Colonic mucosa (tissue), 4 donors: ENCODE measurements at regions not wholly inside any gene's neighbourhood (a gene's known extent, or its start where the extent isn't known, plus 50 kb on each side); places are given as distances from the start of the nearest gene placed in this dataset.

Experiments
- DNase-seq: peaks from one replicate; pipeline ENCODE4 v3.0.0-alpha.2; 2020
- H3K27ac ChIP-seq: fragments of 200-600 bp; one replicate; pipeline ENCODE4 v1.8.0; 2021
- H3K27me3 ChIP-seq: fragments of 200-600 bp; one replicate; pipeline ENCODE4 v1.8.0; 2021
- H3K36me3 ChIP-seq: fragments of 200-600 bp; one replicate; pipeline ENCODE4 v1.8.0; 2021
- H3K4me1 ChIP-seq: fragments of 200-600 bp; one replicate; pipeline ENCODE4 v1.8.0; 2021; ENCODE audit warnings: mild to moderate bottlenecking
- H3K4me3 ChIP-seq: fragments of 200-600 bp; one replicate; pipeline ENCODE4 v1.8.0; 2021
- H3K9ac ChIP-seq, 2 donors: one replicate each; pipeline ENCODE4 v1.7.0; 2013; ENCODE audit warnings: control low read depth in 2 of 2, low read depth in 2 of 2, low read length in 2 of 2
- H3K9me3 ChIP-seq: fragments of 200-600 bp; one replicate; pipeline ENCODE4 v1.8.0; 2021
- intact Hi-C: fragments of 100-400 bp; cut with DNase I; formaldehyde crosslinking; loops from one replicate; pipeline ENCODE4 v1.14.1; 2022
- TF ChIP-seq, protein P1 (sequence below): fragments of 200-600 bp; IDR thresholded peaks from one replicate; pipeline ENCODE4 v1.8.0; 2022; ENCODE audit warnings: antibody characterized with exemption, mild to moderate bottlenecking
- donor health status: healthy.
- donor health status: DM: no; HTN: no; CAD: no.
- donor health status: DM: no; HTN: no; CAD: no.

DNA sequence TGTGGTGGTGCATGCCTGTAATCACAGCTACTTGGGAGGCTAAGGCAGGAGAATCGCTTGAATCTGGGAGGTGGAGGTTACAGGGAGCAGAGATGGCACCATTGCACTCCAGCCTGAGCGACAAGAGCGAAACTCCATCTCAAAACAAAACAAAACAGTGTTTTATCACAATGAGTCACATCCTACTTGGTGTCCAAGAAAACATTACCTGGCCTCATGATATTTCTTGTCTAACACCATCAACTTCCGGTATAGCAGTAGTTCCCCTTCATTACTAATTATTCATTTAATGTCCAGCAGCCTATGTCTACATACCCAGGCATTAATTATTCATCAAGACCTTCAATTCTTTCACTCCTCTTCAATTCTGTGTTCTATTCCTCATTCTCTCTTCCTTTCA is 115.5 kb downstream of the CCDC59 start:
- intact Hi-C loops: no loop called here

DNA sequence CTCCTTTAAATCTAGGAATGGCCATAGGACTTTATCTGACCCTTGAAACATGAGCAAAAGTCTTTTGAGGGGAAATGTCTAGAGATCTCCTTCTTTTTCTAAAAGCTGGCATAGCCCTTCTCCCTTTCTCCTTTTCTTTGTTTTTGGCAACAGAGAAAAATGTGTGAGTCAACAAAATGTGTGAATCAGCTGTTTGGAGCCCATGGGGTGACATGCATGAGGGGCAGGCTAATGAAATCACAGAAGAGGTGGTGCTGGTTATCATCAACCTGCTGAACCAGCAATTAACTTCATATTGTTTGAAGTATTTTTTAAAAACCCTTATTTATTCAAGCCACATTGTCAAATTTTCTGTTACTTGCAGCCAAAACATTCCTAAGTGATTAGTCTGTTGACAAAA is 132.3 kb downstream of the CCDC59 start:
- intact Hi-C loops: no loop called here
- Histone ChIP-seq H3K9ac (no peak overlapping the region), H3K27ac (no peak overlapping the region), H3K4me3 (no peak overlapping the region), H3K9me3 (no peaks in the 10 kb centered on the region), H3K4me1 (no peaks in the 10 kb centered on the region), H3K36me3 (no peaks in the 10 kb centered on the region), H3K27me3 (no peaks in the 10 kb centered on the region)
- DNase-seq: no peak
- TF ChIP-seq, protein P1, sequence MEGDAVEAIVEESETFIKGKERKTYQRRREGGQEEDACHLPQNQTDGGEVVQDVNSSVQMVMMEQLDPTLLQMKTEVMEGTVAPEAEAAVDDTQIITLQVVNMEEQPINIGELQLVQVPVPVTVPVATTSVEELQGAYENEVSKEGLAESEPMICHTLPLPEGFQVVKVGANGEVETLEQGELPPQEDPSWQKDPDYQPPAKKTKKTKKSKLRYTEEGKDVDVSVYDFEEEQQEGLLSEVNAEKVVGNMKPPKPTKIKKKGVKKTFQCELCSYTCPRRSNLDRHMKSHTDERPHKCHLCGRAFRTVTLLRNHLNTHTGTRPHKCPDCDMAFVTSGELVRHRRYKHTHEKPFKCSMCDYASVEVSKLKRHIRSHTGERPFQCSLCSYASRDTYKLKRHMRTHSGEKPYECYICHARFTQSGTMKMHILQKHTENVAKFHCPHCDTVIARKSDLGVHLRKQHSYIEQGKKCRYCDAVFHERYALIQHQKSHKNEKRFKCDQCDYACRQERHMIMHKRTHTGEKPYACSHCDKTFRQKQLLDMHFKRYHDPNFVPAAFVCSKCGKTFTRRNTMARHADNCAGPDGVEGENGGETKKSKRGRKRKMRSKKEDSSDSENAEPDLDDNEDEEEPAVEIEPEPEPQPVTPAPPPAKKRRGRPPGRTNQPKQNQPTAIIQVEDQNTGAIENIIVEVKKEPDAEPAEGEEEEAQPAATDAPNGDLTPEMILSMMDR: no peak

More for the DNA sequence above, 115.5 kb downstream of the CCDC59 start:
- Histone ChIP-seq H3K27ac (no peak overlapping the region), H3K9ac (no peak overlapping the region), H3K4me1 (no peaks in the 10 kb centered on the region), H3K27me3 (no peaks in the 10 kb centered on the region), H3K4me3 (no peak overlapping the region), H3K36me3 (no peaks in the 10 kb centered on the region), H3K9me3 (no peaks in the 10 kb centered on the region)
- DNase-seq: no peak
- TF ChIP-seq, protein P1: no peak

DNA sequence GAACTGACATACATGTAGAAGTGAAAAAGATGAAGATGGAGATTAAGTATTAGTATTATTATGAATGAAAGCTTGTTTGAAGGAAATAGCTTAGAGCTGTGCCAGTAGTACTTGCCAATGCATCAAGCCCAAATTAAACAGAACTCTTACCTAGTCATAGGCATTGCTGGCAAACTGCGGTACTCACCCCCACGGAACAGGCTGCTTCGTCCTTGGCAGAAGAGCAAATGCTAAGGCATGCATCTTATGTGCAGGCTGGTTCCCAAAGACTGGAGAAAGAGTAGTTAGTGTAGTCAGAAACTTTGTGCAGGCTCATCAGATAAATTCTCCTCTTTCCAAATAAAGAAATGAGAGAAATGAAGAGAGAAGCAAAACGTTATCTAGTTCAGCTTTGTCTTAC is 134.8 kb downstream of the CCDC59 start:
- TF ChIP-seq, protein P1: no peak
- no peak overlapping the region for H3K27ac ChIP-seq
- no peak for DNase-seq
- no peaks in the 10 kb centered on the region for H3K36me3 ChIP-seq
- no peaks in the 10 kb centered on the region for H3K9me3 ChIP-seq
- no peaks in the 10 kb centered on the region for H3K27me3 ChIP-seq
- no peak overlapping the region for H3K4me3 ChIP-seq
- no peaks in the 10 kb centered on the region for H3K4me1 ChIP-seq
- no peak overlapping the region for H3K9ac ChIP-seq
- intact Hi-C loops: no loop called here

DNA sequence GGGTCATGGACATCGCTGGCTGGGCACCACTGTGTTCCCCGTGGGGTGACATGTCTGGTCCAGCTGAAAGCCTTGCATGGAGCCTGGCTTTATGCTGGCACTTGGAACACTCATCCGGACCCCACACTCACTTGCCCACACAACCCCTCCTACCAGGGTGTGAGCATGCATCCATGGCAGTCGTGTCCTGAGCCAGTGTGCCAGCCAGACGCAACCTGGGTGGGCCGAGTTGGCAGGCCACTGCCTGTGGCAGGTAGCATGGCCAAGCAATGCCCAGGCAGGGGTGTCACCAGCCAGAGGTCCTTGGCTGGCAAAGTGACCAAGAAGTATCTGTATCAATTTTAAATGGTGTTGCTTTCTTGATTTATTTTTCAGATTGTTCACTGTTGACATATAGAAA is 141.7 kb downstream of the CCDC59 start:
- TF ChIP-seq, protein P1: no peak
- no peaks in the 10 kb centered on the region for H3K36me3 ChIP-seq
- H3K27me3 ChIP-seq: no peaks in the 10 kb centered on the region
- H3K27ac ChIP-seq: no peak overlapping the region
- DNase-seq: no peak
- no peaks in the 10 kb centered on the region for H3K9me3 ChIP-seq
- no peak overlapping the region for H3K9ac ChIP-seq
- intact Hi-C loops: no loop called here
- H3K4me1 ChIP-seq: no peaks in the 10 kb centered on the region
- H3K4me3 ChIP-seq: no peak overlapping the region

DNA sequence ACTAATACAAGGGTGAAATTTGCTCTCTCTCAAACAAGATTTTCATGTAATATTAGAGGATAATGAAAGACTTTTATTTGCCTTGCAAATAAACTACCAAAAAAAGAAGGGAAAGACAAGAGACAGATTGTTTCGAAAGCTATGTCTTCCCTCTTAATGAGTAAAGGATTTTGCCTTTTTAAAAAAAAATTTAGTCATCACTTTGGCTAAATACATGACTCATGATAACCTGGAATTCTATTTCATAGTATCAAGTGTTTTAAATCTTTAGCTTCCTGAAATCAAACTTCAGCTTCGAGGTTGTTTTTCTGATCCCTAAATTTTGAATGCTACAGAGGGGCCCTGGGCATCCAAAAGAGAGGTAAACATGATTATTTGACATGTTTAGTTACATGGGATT is 144.4 kb downstream of the CCDC59 start:
- Histone ChIP-seq H3K9me3 (no peaks in the 10 kb centered on the region), H3K9ac (no peak overlapping the region), H3K27ac (no peak overlapping the region), H3K4me3 (no peak overlapping the region), H3K27me3 (no peaks in the 10 kb centered on the region), H3K36me3 (no peaks in the 10 kb centered on the region), H3K4me1 (no peaks in the 10 kb centered on the region)
- no peak for DNase-seq
- TF ChIP-seq, protein P1: no peak
- intact Hi-C loops: no loop called here

DNA sequence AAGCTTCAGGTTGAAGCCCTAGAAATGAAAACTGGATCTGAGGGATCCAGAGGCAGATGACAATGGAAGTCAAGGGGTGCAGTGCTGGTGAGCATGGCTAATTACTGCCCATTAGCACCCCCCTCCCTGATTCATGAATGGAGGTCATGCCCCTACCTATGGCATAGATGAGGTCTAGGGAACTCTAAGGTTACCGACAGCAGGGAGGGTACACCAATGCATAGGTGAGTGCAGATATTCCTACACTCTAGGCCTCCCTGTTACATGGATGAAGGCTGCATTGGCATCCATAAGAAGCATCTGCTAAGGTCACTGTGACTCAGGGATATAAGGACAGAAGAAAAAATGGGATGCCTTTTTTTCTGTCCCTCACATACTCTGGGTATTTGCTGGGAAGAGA is 147.3 kb downstream of the CCDC59 start:
- H3K9me3 ChIP-seq: no peaks in the 10 kb centered on the region
- TF ChIP-seq, protein P1: no peak
- no peaks in the 10 kb centered on the region for H3K36me3 ChIP-seq
- no peak for DNase-seq
- H3K4me3 ChIP-seq: no peak overlapping the region
- intact Hi-C loops: no loop called here
- no peaks in the 10 kb centered on the region for H3K27me3 ChIP-seq
- no peak overlapping the region for H3K9ac ChIP-seq
- no peaks in the 10 kb centered on the region for H3K4me1 ChIP-seq
- H3K27ac ChIP-seq: no peak overlapping the region
